Activated B cell treated with CpG ODN at 0.5 μM for 24 hours (primary cell): ENCODE measurements at regions not wholly inside any gene's neighbourhood (a gene's known extent, or its start where the extent isn't known, plus 50 kb on each side); places are given as distances from the start of the nearest gene placed in this dataset.

Experiments
- ATAC-seq: fragments of 200-7000 bp; cut with Tn5 transposase; one replicate; pipeline ENCODE4 v1.10.0; 2021; ENCODE audit warnings: low read depth, mild to moderate bottlenecking, moderate library complexity
- CTCF ChIA-PET: fragments of 350-600 bp; sonication (Branson Sonifier 250); formaldehyde crosslinking; loops from one replicate; lab custom pipeline; 2021; ENCODE audit warnings: antibody characterized with exemption; lab: Charles Lee
- POLR2A ChIA-PET: fragments of 350-600 bp; sonication (Branson Sonifier 250); formaldehyde crosslinking; loops from one replicate; lab custom pipeline; 2021; ENCODE audit warnings: antibody characterized with exemption; lab: Charles Lee
- DNase-seq: peaks from one replicate; pipeline ENCODE4 v3.0.0; 2022
- H3K27ac Mint-ChIP-seq: one replicate; pipeline ENCODE4 v1.8.0; 2020; ENCODE audit warnings: mixed read lengths
- H3K27me3 Mint-ChIP-seq: one replicate; pipeline ENCODE4 v1.8.0; 2021; ENCODE audit warnings: mixed read lengths
- H3K36me3 Mint-ChIP-seq: one replicate; pipeline ENCODE4 v1.8.0; 2021; ENCODE audit warnings: low read depth, mixed read lengths
- H3K4me1 Mint-ChIP-seq: one replicate; pipeline ENCODE4 v1.8.0; 2021; ENCODE audit warnings: mixed read lengths
- H3K4me3 Mint-ChIP-seq: one replicate; pipeline ENCODE4 v1.8.0; 2020; ENCODE audit warnings: mild to moderate bottlenecking, mixed read lengths
- H3K9me3 Mint-ChIP-seq: one replicate; pipeline ENCODE4 v1.8.0; 2020; ENCODE audit warnings: mixed read lengths
- CTCF ChIP-seq: fragments of 200-600 bp; IDR thresholded peaks from one replicate; pipeline ENCODE4 v1.8.0; 2022; ENCODE audit warnings: antibody characterized with exemption, mild to moderate bottlenecking
- intact Hi-C: fragments of 100-400 bp; cut with micrococcal nuclease; formaldehyde crosslinking; loops from one replicate; pipeline ENCODE4 v1.15.1; 2024

- ChIA-PET CTCF (interaction anchor here (1.6 kb wide), 1 partner anchor 28 kb away, joined by 3 read pairs; no protein-coding TSS in a partner anchor), POLR2A (no interaction called here)
- intact Hi-C loops, result no loop called here
- Mint-ChIP-seq H3K4me3 (no peak overlapping the region), H3K36me3 (no peaks in the 10 kb centered on the region), H3K27me3 (peaks cover 21% of the 10 kb centered on the region), H3K27ac (no peak overlapping the region), H3K4me1 (peaks cover 16% of the 10 kb centered on the region), H3K9me3 (no peaks in the 10 kb centered on the region)
- TF ChIP-seq CTCF, result no peak
- ATAC-seq (no peak), DNase-seq (no peak)
Observed at GRCh38 chr2:9772035-9772998, 71.0 kb upstream of the TAF1B start.

- H3K4me3 Mint-ChIP-seq, result no peak overlapping the region
- CTCF ChIA-PET, result no interaction called here
- POLR2A ChIA-PET, result no interaction called here
- no peaks in the 10 kb centered on the region for H3K9me3 Mint-ChIP-seq
- H3K27me3 Mint-ChIP-seq, result peaks cover 16% of the 10 kb centered on the region
- peaks cover 9% of the 10 kb centered on the region for H3K4me1 Mint-ChIP-seq
- ATAC-seq (no peak), DNase-seq (no peak)
- TF ChIP-seq CTCF, result no peak
- H3K36me3 Mint-ChIP-seq, result no peaks in the 10 kb centered on the region
- intact Hi-C loops, result no loop called here
- H3K27ac Mint-ChIP-seq, result no peak overlapping the region
Observed at GRCh38 chr2:9772999-9773902, 70.0 kb upstream of the TAF1B start.

GRCh38 chr2:9773903-9774239 is 69.4 kb upstream of the TAF1B start:
- ATAC-seq, result no peak
- Mint-ChIP-seq H3K27ac (no peak overlapping the region), H3K27me3 (peaks cover 11% of the 10 kb centered on the region), H3K4me1 (peaks cover 7% of the 10 kb centered on the region), H3K4me3 (no peak overlapping the region), H3K9me3 (no peaks in the 10 kb centered on the region), H3K36me3 (no peaks in the 10 kb centered on the region)
- DNase-seq, result no peak
- intact Hi-C loops, result no loop called here
- no peak for TF ChIP-seq CTCF
- ChIA-PET POLR2A (no interaction called here), CTCF (no interaction called here)

GRCh38 chr2:9774266-9774665 is 69.0 kb upstream of the TAF1B start:
- no peak overlapping the region for H3K4me3 Mint-ChIP-seq
- ChIA-PET CTCF (no interaction called here), POLR2A (no interaction called here)
- no peak for TF ChIP-seq CTCF
- H3K4me1 Mint-ChIP-seq, result peaks cover 3% of the 10 kb centered on the region
- DNase-seq (no peak), ATAC-seq (no peak)
- H3K36me3 Mint-ChIP-seq, result no peaks in the 10 kb centered on the region
- peaks cover 11% of the 10 kb centered on the region for H3K27me3 Mint-ChIP-seq
- no peaks in the 10 kb centered on the region for H3K9me3 Mint-ChIP-seq
- no peak overlapping the region for H3K27ac Mint-ChIP-seq
- intact Hi-C loops, result no loop called here

- H3K27ac Mint-ChIP-seq, result no peak overlapping the region
- H3K9me3 Mint-ChIP-seq, result no peaks in the 10 kb centered on the region
- ChIA-PET POLR2A (no interaction called here), CTCF (no interaction called here)
- no peak for TF ChIP-seq CTCF
- DNase-seq, result no peak
- peaks cover 3% of the 10 kb centered on the region for H3K27me3 Mint-ChIP-seq
- no peak for ATAC-seq
- peaks cover 11% of the 10 kb centered on the region for H3K4me1 Mint-ChIP-seq
- H3K36me3 Mint-ChIP-seq, result no peaks in the 10 kb centered on the region
- H3K4me3 Mint-ChIP-seq, result no peak overlapping the region
- intact Hi-C loops, result no loop called here
Observed at GRCh38 chr2:9775351-9775750, 67.9 kb upstream of the TAF1B start.
